ENCODE measurements at regions not wholly inside any gene's neighbourhood (a gene's known extent, or its start where the extent isn't known, plus 50 kb on each side); places are given as distances from the start of the nearest gene placed in this dataset.
"Not testable (repeated sequence)": the region's sequence is repeated elsewhere in the genome, so short reads cannot be mapped to it uniquely, and the experiment has no call there.

DNA sequence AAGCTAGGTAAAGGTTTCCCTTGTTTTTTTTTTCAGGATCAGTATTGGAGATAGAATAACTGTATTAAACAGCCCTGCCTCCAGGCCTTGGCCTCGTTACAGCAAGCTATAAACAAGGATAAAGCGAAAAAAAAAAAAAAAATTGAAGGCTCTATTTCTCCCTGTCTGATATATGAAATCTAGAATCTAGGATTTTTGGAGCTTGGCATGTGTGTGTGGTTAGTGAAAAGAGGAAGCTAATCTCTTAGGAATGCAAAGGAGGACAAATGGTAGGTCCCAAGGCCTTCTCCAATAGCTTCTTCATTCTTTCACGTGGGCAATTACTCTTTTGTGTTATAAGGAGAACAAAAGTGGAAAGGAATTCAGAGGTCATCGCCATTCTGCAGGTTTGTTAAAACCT, 470.3 kb downstream of the TMEM114 start:
- no peaks in the 10 kb centered on the region for H3K4me1 Mint-ChIP-seq (ENCODE audit: low read depth in 2 of 2)
- ATAC-seq (replicated peaks) (no peak), DNase-seq (no peak)
- no peaks in the 10 kb centered on the region for H3K27me3 Mint-ChIP-seq
- H3K36me3 Mint-ChIP-seq (ENCODE audit: insufficient read depth), result no peaks in the 10 kb centered on the region
- no peak overlapping the region for H3K4me3 Mint-ChIP-seq
- H3K27ac Mint-ChIP-seq, result no peak overlapping the region
- peaks cover 10% of the 10 kb centered on the region in 2 donors for H3K9me3 Mint-ChIP-seq

GRCh38 chr16:8115814-8116213, 474.5 kb downstream of the TMEM114 start:
- no peak overlapping the region for H3K27ac Mint-ChIP-seq
- ATAC-seq (replicated peaks), result no peak
- no peaks in the 10 kb centered on the region for H3K4me1 Mint-ChIP-seq (ENCODE audit: low read depth in 2 of 2)
- no peak for DNase-seq
- H3K36me3 Mint-ChIP-seq (ENCODE audit: insufficient read depth), result peaks cover 4% of the 10 kb centered on the region
- peaks cover 0 to 13% of the 10 kb centered on the region in 2 donors for H3K9me3 Mint-ChIP-seq
- no peak overlapping the region for H3K4me3 Mint-ChIP-seq
- no peaks in the 10 kb centered on the region for H3K27me3 Mint-ChIP-seq

DNA sequence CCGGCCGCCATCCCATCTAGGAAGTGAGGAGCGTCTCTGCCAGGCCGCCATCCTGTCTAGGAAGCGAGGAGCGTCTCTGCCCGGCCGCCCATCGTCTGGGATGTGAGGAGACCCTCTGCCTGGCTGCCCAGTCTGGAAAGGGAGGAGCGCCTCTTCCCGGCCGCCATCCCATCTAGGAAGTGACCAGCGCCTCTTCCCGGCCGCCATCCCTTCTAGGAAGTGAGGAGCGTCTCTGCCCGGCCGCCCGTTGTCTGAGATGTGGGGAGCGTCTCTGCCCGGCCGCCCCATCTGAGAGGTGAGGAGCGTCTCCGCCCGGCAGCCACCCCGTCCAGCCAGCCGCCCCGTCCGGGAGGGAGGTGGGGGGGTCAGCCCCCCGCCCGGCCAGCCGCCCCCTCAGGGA, 475.4 kb downstream of the TMEM114 start:
- peaks cover 0 to 13% of the 10 kb centered on the region in 2 donors for H3K9me3 Mint-ChIP-seq
- not testable (repeated sequence) for DNase-seq; H3K4me1 Mint-ChIP-seq (ENCODE audit: low read depth in 2 of 2); H3K27ac Mint-ChIP-seq; H3K4me3 Mint-ChIP-seq; H3K36me3 Mint-ChIP-seq (ENCODE audit: insufficient read depth); ATAC-seq (replicated peaks); H3K27me3 Mint-ChIP-seq

GRCh38 chr16:8113843-8114242, 476.5 kb downstream of the TMEM114 start:
- no peak overlapping the region for H3K4me3 Mint-ChIP-seq
- H3K9me3 Mint-ChIP-seq, result peaks cover 7 to 16% of the 10 kb centered on the region in 2 donors
- H3K27me3 Mint-ChIP-seq, result no peaks in the 10 kb centered on the region
- H3K4me1 Mint-ChIP-seq (ENCODE audit: low read depth in 2 of 2), result no peaks in the 10 kb centered on the region
- H3K27ac Mint-ChIP-seq, result no peak overlapping the region
- no peak for ATAC-seq (replicated peaks)
- H3K36me3 Mint-ChIP-seq (ENCODE audit: insufficient read depth), result peaks cover 4% of the 10 kb centered on the region
- no peak for DNase-seq

DNA sequence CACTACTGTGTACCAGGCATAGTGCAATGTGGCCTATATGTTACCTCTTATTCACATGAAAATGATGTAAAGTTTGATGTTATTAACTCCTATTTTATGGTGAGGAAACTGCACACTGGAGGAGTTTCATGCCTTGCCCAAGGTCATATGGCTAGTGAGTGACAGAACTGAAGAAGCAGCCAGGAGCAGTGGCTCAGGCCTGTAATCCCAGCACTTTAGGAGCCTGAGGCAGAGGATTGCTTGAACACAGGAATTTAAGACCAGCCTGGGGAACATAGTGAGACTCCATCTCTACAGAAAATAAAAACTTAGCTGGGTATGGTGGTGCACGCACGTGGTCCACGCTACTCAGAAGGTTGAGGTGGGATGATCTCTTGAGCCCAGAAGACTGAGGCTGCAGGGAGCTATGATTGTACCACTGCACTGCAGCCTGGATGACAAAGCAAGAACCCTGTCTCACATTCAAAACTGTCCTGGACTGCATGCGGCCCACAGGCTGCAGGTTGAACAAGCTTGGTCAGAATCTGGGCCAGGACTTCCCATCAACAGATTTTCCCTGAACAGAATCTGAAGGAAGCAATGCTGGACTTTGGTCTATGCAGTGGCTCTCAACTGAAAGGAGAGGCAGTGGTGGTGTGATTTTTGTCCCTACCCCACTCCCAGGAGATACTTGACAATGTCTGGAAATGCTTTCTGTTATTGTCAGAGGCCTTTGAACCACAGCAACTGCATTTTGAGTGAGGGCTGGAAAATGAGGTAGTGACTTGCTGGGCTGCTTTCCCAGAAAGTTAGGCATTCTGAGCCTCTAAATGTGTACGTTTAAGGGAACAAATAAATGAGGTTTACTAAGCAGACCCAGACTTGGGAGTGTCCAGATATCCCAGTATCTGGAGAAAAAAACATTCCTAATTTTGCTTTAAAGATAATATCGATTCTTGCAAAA, 479.5 kb downstream of the TMEM114 start:
- no peaks in the 10 kb centered on the region for H3K4me1 Mint-ChIP-seq (ENCODE audit: low read depth in 2 of 2)
- H3K27ac Mint-ChIP-seq, result no peak overlapping the region
- no peak for ATAC-seq (replicated peaks)
- DNase-seq, result no peak
- H3K36me3 Mint-ChIP-seq (ENCODE audit: insufficient read depth), result peaks cover 4% of the 10 kb centered on the region
- H3K4me3 Mint-ChIP-seq, result no peak overlapping the region
- H3K9me3 Mint-ChIP-seq, result peaks cover 7 to 10% of the 10 kb centered on the region in 2 donors
- H3K27me3 Mint-ChIP-seq, result no peaks in the 10 kb centered on the region

DNA sequence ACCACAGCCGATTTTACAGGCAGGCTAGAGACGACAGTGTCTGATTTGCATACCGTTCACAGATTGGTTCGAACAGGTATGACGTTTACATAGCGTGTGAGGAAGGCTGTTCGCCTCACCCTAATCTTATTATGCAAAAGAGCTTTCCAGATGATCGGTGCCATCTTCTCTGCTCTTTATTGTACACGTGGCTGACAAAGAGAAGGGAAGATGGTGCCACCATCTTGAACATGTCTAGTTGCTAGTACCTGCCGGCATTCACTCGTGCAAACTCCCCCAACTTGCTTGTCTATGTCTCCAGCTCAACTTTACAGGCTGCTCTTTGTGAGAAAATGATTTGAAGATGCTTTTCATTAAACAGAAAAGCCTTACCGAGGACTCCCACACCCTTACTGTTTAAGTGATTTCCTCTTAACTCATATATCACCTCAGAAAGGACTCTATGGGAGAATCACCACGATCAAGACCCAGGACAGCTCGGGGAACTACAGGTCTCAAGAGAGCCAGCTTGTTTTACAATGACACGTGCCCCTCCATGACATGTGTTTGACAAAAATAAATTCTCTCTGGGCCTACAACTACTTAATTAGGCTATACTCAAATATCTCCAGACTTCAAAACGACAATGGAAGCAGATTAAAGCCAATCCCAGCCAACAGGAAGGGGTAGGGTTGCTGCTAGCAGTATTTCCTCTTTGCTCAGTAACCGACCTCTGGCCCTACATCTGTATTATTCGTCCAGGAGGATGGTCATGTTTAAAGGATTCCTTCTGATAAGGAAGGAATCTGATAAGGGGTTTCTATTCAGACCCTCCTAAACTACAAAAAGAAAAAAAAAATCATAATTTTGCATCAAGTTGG, 480.6 kb downstream of the TMEM114 start:
- no peaks in the 10 kb centered on the region for H3K4me1 Mint-ChIP-seq (ENCODE audit: low read depth in 2 of 2)
- DNase-seq, result no peak
- H3K27me3 Mint-ChIP-seq, result no peaks in the 10 kb centered on the region
- peaks cover 7 to 10% of the 10 kb centered on the region in 2 donors for H3K9me3 Mint-ChIP-seq
- H3K36me3 Mint-ChIP-seq (ENCODE audit: insufficient read depth), result peaks cover 4% of the 10 kb centered on the region
- no peak overlapping the region for H3K4me3 Mint-ChIP-seq
- no peak overlapping the region for H3K27ac Mint-ChIP-seq
- ATAC-seq (replicated peaks), result no peak

DNA sequence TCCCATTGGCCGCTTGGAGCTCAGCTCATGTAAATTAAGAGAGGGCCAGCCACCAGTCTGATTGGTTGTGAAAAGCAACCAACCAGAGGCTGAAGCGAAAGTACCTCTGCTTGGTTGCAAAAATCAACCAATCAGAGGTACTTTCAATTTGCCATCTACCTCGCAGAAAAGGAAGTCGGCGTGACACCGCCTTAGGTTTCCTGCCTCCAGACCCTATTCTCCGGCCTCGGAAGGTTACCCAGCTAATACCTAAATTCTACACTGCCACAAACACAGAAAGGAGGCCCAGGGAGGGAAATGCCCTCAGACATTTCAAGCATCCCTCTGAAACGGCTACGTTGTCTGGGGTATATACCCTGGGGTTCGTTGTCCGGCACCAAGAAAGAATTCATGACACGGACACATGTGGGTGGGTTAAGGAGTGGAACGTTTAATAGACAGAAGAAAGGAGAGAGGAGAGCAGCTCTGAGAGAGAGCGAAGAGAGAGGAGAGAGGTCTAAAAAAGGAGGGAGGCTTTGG, 481.3 kb downstream of the TMEM114 start:
- Mint-ChIP-seq H3K9me3 (peaks cover 7 to 10% of the 10 kb centered on the region in 2 donors), H3K27ac (no peak overlapping the region), H3K27me3 (no peaks in the 10 kb centered on the region), H3K36me3 (ENCODE audit: insufficient read depth) (peaks cover 3% of the 10 kb centered on the region), H3K4me3 (no peak overlapping the region), H3K4me1 (ENCODE audit: low read depth in 2 of 2) (no peaks in the 10 kb centered on the region)
- no peak for DNase-seq
- ATAC-seq (replicated peaks), result no peak

GRCh38 chr16:8107296-8107695, 483.0 kb downstream of the TMEM114 start:
- Mint-ChIP-seq H3K4me3 (no peak overlapping the region), H3K36me3 (ENCODE audit: insufficient read depth) (peaks cover 4% of the 10 kb centered on the region), H3K27ac (no peak overlapping the region), H3K9me3 (peaks cover 6 to 7% of the 10 kb centered on the region in 2 donors), H3K27me3 (no peaks in the 10 kb centered on the region), H3K4me1 (ENCODE audit: low read depth in 2 of 2) (no peaks in the 10 kb centered on the region)
- no peak for DNase-seq
- no peak for ATAC-seq (replicated peaks)

DNA sequence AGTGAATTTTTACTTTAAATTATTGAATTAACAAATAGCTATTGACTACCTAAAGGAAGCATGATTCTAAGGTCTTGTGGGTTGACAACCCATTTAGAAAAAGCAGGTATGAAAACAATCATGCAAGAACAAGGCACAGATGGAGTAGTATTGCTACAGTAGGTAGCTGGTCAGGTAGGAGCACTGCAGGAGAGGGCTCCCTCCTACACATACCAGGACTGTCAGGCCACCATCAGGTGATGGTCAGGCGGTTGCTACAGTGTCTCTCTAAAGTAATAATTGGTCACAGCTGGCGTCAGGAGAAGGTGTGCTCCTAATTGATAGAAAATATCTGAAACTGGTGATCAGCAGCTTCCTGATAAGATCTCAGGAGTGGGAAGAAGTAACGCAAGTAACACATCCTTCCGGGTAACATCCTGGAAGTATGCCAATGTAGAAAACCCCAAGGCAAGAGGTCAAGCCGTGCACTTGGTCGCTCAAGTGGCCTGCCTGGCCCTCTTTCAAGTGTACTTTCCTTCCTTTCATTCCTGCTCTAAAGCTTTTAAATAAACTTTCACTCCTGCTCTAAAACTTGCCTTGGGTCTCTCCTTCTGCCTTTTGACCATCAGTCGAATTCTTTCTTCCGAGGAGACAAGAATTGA, 486.5 kb downstream of the TMEM114 start:
- peaks cover 4% of the 10 kb centered on the region for H3K36me3 Mint-ChIP-seq (ENCODE audit: insufficient read depth)
- peaks cover 8 to 17% of the 10 kb centered on the region in 2 donors for H3K9me3 Mint-ChIP-seq
- H3K4me3 Mint-ChIP-seq, result no peak overlapping the region
- no peaks in the 10 kb centered on the region for H3K27me3 Mint-ChIP-seq
- H3K27ac Mint-ChIP-seq, result no peak overlapping the region
- H3K4me1 Mint-ChIP-seq (ENCODE audit: low read depth in 2 of 2), result no peaks in the 10 kb centered on the region
- ATAC-seq (replicated peaks), result no peak
- no peak for DNase-seq

- Mint-ChIP-seq H3K9me3 (peaks cover 16 to 32% of the 10 kb centered on the region in 2 donors), H3K27me3 (no peaks in the 10 kb centered on the region), H3K36me3 (ENCODE audit: insufficient read depth) (peaks cover 4% of the 10 kb centered on the region), H3K4me1 (ENCODE audit: low read depth in 2 of 2) (peaks cover 0 to 2% of the 10 kb centered on the region in 2 donors), H3K4me3 (no peak overlapping the region), H3K27ac (no peak overlapping the region)
- no peak for DNase-seq
- no peak for ATAC-seq (replicated peaks)
Observed at GRCh38 chr16:8099586-8099985, 490.7 kb downstream of the TMEM114 start.

GRCh38 chr16:8098947-8099512, 491.3 kb downstream of the TMEM114 start:
- H3K27ac Mint-ChIP-seq, result no peak overlapping the region
- H3K36me3 Mint-ChIP-seq (ENCODE audit: insufficient read depth), result peaks cover under 1% of the 10 kb centered on the region
- no peak overlapping the region for H3K4me3 Mint-ChIP-seq
- H3K9me3 Mint-ChIP-seq, result peaks cover 16 to 32% of the 10 kb centered on the region in 2 donors
- H3K27me3 Mint-ChIP-seq, result no peaks in the 10 kb centered on the region
- peaks cover 0 to 2% of the 10 kb centered on the region in 2 donors for H3K4me1 Mint-ChIP-seq (ENCODE audit: low read depth in 2 of 2)
- no peak for DNase-seq
- no peak for ATAC-seq (replicated peaks)

- peaks cover 17 to 39% of the 10 kb centered on the region in 2 donors for H3K9me3 Mint-ChIP-seq
- H3K4me1 Mint-ChIP-seq (ENCODE audit: low read depth in 2 of 2), result peaks cover 0 to 2% of the 10 kb centered on the region in 2 donors
- no peak for DNase-seq
- no peak overlapping the region for H3K4me3 Mint-ChIP-seq
- no peaks in the 10 kb centered on the region for H3K27me3 Mint-ChIP-seq
- no peaks in the 10 kb centered on the region for H3K36me3 Mint-ChIP-seq (ENCODE audit: insufficient read depth)
- H3K27ac Mint-ChIP-seq, result no peak overlapping the region
- ATAC-seq (replicated peaks), result no peak
Observed at GRCh38 chr16:8096211-8096610, 494.1 kb downstream of the TMEM114 start.

DNA sequence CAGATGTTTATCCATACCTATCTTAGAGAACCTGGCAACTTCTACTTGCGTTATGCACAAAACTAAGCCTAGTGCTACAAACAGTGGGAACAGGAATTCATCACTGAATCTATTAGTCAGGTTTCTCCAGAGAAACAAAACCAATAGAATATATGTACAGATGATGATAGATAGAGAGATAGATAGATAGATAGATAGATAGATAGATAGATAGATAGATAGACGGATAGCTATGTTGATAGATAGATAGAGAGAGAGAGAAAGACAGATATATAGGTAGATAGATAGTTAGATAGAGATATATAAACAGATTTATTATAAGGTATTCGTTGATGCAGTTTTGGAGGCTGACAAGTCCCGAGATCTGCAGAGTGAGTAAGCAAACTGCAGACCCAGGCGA, 495.6 kb downstream of the TMEM114 start:
- Mint-ChIP-seq H3K4me1 (ENCODE audit: low read depth in 2 of 2) (peaks cover 0 to 2% of the 10 kb centered on the region in 2 donors), H3K4me3 (no peak overlapping the region), H3K36me3 (ENCODE audit: insufficient read depth) (no peaks in the 10 kb centered on the region), H3K27ac (no peak overlapping the region), H3K9me3 (peaks cover 15 to 30% of the 10 kb centered on the region in 2 donors), H3K27me3 (no peaks in the 10 kb centered on the region)
- DNase-seq (no peak), ATAC-seq (replicated peaks) (no peak)

Measured in effector memory CD8-positive, alpha-beta T cell (primary cell).